Activated CD8-positive, alpha-beta T cell treated with anti-CD3 and anti-CD28 coated beads for 36 hours (primary cell): ENCODE measurements at regions not wholly inside any gene's neighbourhood (a gene's known extent, or its start where the extent isn't known, plus 50 kb on each side); places are given as distances from the start of the nearest gene placed in this dataset.

Experiments
- ATAC-seq: fragments of 200-7000 bp; cut with Tn5 transposase; one replicate; pipeline ENCODE4 v1.10.0; 2021; ENCODE audit warnings: mild to moderate bottlenecking, moderate library complexity
- CTCF ChIA-PET: fragments of 350-600 bp; sonication (Branson Sonifier 250); formaldehyde crosslinking; loops from one replicate; lab custom pipeline; 2021; ENCODE audit warnings: antibody characterized with exemption; lab: Charles Lee
- POLR2A ChIA-PET: fragments of 350-600 bp; sonication (Branson Sonifier 250); formaldehyde crosslinking; loops from one replicate; lab custom pipeline; 2021; ENCODE audit warnings: antibody characterized with exemption; lab: Charles Lee
- DNase-seq: peaks from one replicate; pipeline ENCODE4 v3.0.0-alpha.2; 2020
- H3K27ac Mint-ChIP-seq: one replicate; pipeline ENCODE4 v1.8.0; 2021; ENCODE audit warnings: mild to moderate bottlenecking, mixed read lengths
- H3K27me3 Mint-ChIP-seq: one replicate; pipeline ENCODE4 v1.8.0; 2021; ENCODE audit warnings: mixed read lengths
- H3K36me3 Mint-ChIP-seq: one replicate; pipeline ENCODE4 v1.8.0; 2021; ENCODE audit warnings: low read depth, mixed read lengths
- H3K4me1 Mint-ChIP-seq: one replicate; pipeline ENCODE4 v1.8.0; 2021; ENCODE audit warnings: low read depth, mixed read lengths
- H3K4me3 Mint-ChIP-seq: one replicate; pipeline ENCODE4 v1.8.0; 2021; ENCODE audit warnings: mild to moderate bottlenecking, moderate library complexity, mixed read lengths
- H3K9me3 Mint-ChIP-seq: one replicate; pipeline ENCODE4 v1.8.0; 2021; ENCODE audit warnings: mixed read lengths
- intact Hi-C: fragments of 100-400 bp; cut with micrococcal nuclease; formaldehyde crosslinking; loops from one replicate; pipeline ENCODE4 v1.10.0; 2022
- TF ChIP-seq, protein P1 (sequence below): fragments of 200-600 bp; IDR thresholded peaks from one replicate; pipeline ENCODE4 v1.8.0; 2022; ENCODE audit warnings: antibody characterized with exemption, mild to moderate bottlenecking

GRCh38 chr4:29153642-29154041 lies 1566.5 kb upstream of the PCDH7 start:
- TF ChIP-seq, protein P1, sequence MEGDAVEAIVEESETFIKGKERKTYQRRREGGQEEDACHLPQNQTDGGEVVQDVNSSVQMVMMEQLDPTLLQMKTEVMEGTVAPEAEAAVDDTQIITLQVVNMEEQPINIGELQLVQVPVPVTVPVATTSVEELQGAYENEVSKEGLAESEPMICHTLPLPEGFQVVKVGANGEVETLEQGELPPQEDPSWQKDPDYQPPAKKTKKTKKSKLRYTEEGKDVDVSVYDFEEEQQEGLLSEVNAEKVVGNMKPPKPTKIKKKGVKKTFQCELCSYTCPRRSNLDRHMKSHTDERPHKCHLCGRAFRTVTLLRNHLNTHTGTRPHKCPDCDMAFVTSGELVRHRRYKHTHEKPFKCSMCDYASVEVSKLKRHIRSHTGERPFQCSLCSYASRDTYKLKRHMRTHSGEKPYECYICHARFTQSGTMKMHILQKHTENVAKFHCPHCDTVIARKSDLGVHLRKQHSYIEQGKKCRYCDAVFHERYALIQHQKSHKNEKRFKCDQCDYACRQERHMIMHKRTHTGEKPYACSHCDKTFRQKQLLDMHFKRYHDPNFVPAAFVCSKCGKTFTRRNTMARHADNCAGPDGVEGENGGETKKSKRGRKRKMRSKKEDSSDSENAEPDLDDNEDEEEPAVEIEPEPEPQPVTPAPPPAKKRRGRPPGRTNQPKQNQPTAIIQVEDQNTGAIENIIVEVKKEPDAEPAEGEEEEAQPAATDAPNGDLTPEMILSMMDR, result no peak
- Mint-ChIP-seq H3K27ac (no peak overlapping the region), H3K36me3 (no peaks in the 10 kb centered on the region), H3K4me1 (no peaks in the 10 kb centered on the region), H3K27me3 (no peaks in the 10 kb centered on the region), H3K9me3 (peaks cover 4% of the 10 kb centered on the region), H3K4me3 (no peak overlapping the region)
- intact Hi-C loops, result no loop called here
- POLR2A ChIA-PET, result no interaction called here
- CTCF ChIA-PET, result no interaction called here
- DNase-seq, result no peak
- no peak for ATAC-seq

GRCh38 chr4:29175291-29175690 lies 1544.9 kb upstream of the PCDH7 start:
- Mint-ChIP-seq H3K9me3 (peaks cover 6% of the 10 kb centered on the region), H3K4me3 (no peak overlapping the region), H3K27me3 (no peaks in the 10 kb centered on the region), H3K27ac (no peak overlapping the region), H3K4me1 (no peaks in the 10 kb centered on the region), H3K36me3 (no peaks in the 10 kb centered on the region)
- TF ChIP-seq, protein P1, result no peak
- ChIA-PET CTCF (no interaction called here), POLR2A (no interaction called here)
- DNase-seq, result no peak
- no peak for ATAC-seq
- intact Hi-C loops, result no loop called here

GRCh38 chr4:29199025-29199424 lies 1521.1 kb upstream of the PCDH7 start:
- POLR2A ChIA-PET, result no interaction called here
- DNase-seq, result no peak
- intact Hi-C loops, result no loop called here
- Mint-ChIP-seq H3K9me3 (peaks cover 10% of the 10 kb centered on the region), H3K36me3 (no peaks in the 10 kb centered on the region), H3K4me3 (no peak overlapping the region), H3K4me1 (no peaks in the 10 kb centered on the region), H3K27ac (no peak overlapping the region), H3K27me3 (no peaks in the 10 kb centered on the region)
- no peak for ATAC-seq
- TF ChIP-seq, protein P1, result no peak
- CTCF ChIA-PET, result no interaction called here

DNA sequence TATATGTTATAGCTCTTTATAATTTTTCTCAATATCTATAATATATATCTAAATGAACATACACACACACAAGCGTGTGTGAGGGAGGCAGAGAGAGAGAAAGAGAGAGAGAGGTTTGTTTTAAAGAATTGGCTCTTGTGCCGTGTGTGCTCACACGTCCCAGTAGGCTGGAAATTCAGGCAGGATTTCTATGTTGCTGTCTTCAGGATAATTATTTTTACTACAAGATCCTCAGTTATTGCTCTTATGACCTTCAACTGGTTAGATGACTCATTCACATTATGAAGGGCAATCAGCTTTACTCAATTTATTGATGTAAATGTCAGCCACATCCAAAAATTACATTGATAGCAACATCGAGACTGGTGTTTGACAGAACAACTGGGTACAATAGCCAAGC lies 1520.7 kb upstream of the PCDH7 start:
- H3K4me1 Mint-ChIP-seq, result no peaks in the 10 kb centered on the region
- no peak overlapping the region for H3K27ac Mint-ChIP-seq
- H3K36me3 Mint-ChIP-seq, result no peaks in the 10 kb centered on the region
- ATAC-seq, result no peak
- no peak overlapping the region for H3K4me3 Mint-ChIP-seq
- intact Hi-C loops, result no loop called here
- TF ChIP-seq, protein P1, result no peak
- DNase-seq, result no peak
- no peaks in the 10 kb centered on the region for H3K27me3 Mint-ChIP-seq
- CTCF ChIA-PET, result no interaction called here
- H3K9me3 Mint-ChIP-seq, result peaks cover 10% of the 10 kb centered on the region
- POLR2A ChIA-PET, result no interaction called here

DNA sequence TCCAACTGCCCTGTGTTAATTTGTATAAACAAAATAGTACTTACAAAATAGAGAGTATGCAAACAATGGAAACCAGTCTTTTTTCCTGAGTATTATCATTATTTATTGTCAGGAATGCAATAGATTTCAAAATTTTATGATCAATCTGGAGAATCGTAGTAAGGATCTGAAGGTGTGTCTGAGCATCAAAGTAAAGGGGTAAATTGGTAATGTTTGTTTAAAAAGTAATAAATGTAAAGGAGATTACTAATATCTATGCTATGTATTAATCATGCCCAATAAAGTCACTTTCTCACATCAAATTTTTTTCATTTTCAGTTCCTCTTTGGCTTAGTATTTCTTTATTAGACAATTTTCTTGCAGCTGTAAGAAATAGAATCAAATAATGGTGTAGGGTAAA lies 1507.1 kb upstream of the PCDH7 start:
- TF ChIP-seq, protein P1, result no peak
- Mint-ChIP-seq H3K27me3 (no peaks in the 10 kb centered on the region), H3K4me3 (no peak overlapping the region), H3K36me3 (no peaks in the 10 kb centered on the region), H3K9me3 (peaks cover 8% of the 10 kb centered on the region), H3K4me1 (no peaks in the 10 kb centered on the region), H3K27ac (no peak overlapping the region)
- ATAC-seq (no peak), DNase-seq (no peak)
- ChIA-PET CTCF (no interaction called here), POLR2A (no interaction called here)
- intact Hi-C loops, result no loop called here
